HFF-Myc (cell line): ENCODE measurements at regions not wholly inside any gene's neighbourhood (a gene's known extent, or its start where the extent isn't known, plus 50 kb on each side); places are given as distances from the start of the nearest gene placed in this dataset.

Experiments
- DNase-seq: peaks from one replicate; pipeline ENCODE4 v3.0.0-alpha.2; 2011; ENCODE audit warnings: low read depth; ENCODE audit errors: extremely low read depth
- H3K4me3 ChIP-seq: replicated peaks from 2 replicates; pipeline ENCODE4 v1.5.1; 2011; ENCODE audit warnings: low read depth, mild to moderate bottlenecking, control low read depth, low read length
- TF ChIP-seq, protein P1 (sequence below): IDR thresholded peaks from 2 replicates; pipeline ENCODE4 v1.5.1; 2012; ENCODE audit warnings: mild to moderate bottlenecking, low read depth, low read length, control low read depth; ENCODE audit errors: missing control alignments

GRCh38 chr14:61973981-61974380 lies 211.8 kb downstream of the SNAPC1 start:
- no peak overlapping the region for H3K4me3 ChIP-seq
- TF ChIP-seq, protein P1, sequence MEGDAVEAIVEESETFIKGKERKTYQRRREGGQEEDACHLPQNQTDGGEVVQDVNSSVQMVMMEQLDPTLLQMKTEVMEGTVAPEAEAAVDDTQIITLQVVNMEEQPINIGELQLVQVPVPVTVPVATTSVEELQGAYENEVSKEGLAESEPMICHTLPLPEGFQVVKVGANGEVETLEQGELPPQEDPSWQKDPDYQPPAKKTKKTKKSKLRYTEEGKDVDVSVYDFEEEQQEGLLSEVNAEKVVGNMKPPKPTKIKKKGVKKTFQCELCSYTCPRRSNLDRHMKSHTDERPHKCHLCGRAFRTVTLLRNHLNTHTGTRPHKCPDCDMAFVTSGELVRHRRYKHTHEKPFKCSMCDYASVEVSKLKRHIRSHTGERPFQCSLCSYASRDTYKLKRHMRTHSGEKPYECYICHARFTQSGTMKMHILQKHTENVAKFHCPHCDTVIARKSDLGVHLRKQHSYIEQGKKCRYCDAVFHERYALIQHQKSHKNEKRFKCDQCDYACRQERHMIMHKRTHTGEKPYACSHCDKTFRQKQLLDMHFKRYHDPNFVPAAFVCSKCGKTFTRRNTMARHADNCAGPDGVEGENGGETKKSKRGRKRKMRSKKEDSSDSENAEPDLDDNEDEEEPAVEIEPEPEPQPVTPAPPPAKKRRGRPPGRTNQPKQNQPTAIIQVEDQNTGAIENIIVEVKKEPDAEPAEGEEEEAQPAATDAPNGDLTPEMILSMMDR: no peak
- DNase-seq: no peak

GRCh38 chr14:61977217-61977616 lies 215.0 kb downstream of the SNAPC1 start:
- TF ChIP-seq, protein P1: no peak
- H3K4me3 ChIP-seq: no peak overlapping the region
- no peak for DNase-seq

DNA sequence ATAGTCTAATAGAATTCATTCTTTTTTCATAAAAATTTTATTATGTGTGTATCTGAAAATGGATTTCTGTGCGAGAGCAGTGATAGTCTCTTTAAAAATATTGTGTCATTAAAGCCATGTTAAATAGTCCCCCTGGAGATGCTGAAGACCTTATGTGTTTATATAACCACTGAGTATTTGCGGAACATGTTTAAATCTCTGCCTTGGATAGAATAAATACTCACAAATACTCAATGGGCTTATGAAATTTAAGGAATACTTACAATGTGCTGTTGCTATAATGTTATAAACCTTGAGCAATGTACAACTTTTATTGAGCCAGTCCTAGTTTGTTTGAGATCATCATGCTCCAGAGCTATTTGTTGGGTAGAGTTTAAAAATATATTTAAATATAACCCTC lies 226.0 kb downstream of the SNAPC1 start:
- no peak overlapping the region for H3K4me3 ChIP-seq
- TF ChIP-seq, protein P1: no peak
- DNase-seq: no peak

DNA sequence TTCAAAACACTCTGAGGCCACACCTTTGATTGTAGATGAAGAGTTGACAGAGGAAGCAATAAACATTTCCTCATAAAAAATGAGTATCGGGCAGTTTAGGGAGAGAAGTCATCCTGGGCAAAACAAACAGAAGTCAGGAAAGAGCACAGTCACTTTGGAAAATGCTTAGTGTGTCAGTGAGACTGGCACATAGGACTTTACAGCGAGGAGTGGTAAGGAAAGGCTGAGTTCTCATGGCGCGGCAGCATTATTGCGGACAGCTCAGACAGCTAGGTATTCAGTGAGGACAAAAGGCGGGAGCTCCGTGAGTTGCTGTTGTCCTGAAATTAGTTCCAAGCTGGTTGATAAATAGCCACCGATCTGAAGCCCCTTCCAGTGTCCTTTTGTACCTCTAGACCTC lies 229.9 kb downstream of the SNAPC1 start:
- DNase-seq: no peak
- H3K4me3 ChIP-seq: no peak overlapping the region
- TF ChIP-seq, protein P1: no peak

GRCh38 chr14:61992926-61993325 lies 230.7 kb downstream of the SNAPC1 start:
- TF ChIP-seq, protein P1: no peak
- H3K4me3 ChIP-seq: no peak overlapping the region
- DNase-seq: no peak

GRCh38 chr14:61994589-61994988 lies 232.4 kb downstream of the SNAPC1 start:
- H3K4me3 ChIP-seq: no peak overlapping the region

GRCh38 chr14:61996753-61997152 lies 234.5 kb downstream of the SNAPC1 start:
- TF ChIP-seq, protein P1: no peak
- DNase-seq: no peak
- H3K4me3 ChIP-seq: no peak overlapping the region

More at GRCh38 chr14:61994589-61994988, 232.4 kb downstream of the SNAPC1 start:
- TF ChIP-seq, protein P1: no peak
- DNase-seq: no peak
